Spinal cord (tissue), 9 donors: ENCODE measurements at regions not wholly inside any gene's neighbourhood (a gene's known extent, or its start where the extent isn't known, plus 50 kb on each side); places are given as distances from the start of the nearest gene placed in this dataset.
A peak's percentile ranks its signal among the peaks of the same experiment; 100 is the strongest.
"Not testable (repeated sequence)": the region's sequence is repeated elsewhere in the genome, so short reads cannot be mapped to it uniquely, and the experiment has no call there.

Experiments
- DNase-seq, 6 donors: peaks; one replicate each; pipeline versions ENCODE4 v3.0.0 to v3.0.0-alpha.2; 2013 to 2015; ENCODE audit warnings: low spot score in 6 of 6, low read depth in 4 of 6
- H3K27ac ChIP-seq: one replicate; pipeline ENCODE4 v1.5.1; 2013; ENCODE audit warnings: low read depth, low read length, control low read depth
- H3K27me3 ChIP-seq: one replicate; pipeline ENCODE4 v1.6.1; 2013; ENCODE audit warnings: low read length; ENCODE audit not compliant: control insufficient read depth, insufficient read depth
- H3K36me3 ChIP-seq: one replicate; pipeline ENCODE4 v1.6.1; 2013; ENCODE audit warnings: low read length; ENCODE audit not compliant: control insufficient read depth, insufficient read depth
- H3K4me1 ChIP-seq: one replicate; pipeline ENCODE4 v1.6.1; 2013; ENCODE audit warnings: low read length; ENCODE audit not compliant: control insufficient read depth, insufficient read depth
- H3K4me3 ChIP-seq: one replicate; pipeline ENCODE4 v1.5.1; 2013; ENCODE audit warnings: low read depth, low read length, control low read depth
- H3K9me3 ChIP-seq: one replicate; pipeline ENCODE4 v1.6.1; 2013; ENCODE audit warnings: low read length; ENCODE audit not compliant: control insufficient read depth, insufficient read depth
- WGBS: methylation state at CpG from one replicate; pipeline ENCODE4 v1.1.5; 2013; ENCODE audit warnings: missing lambda C conversion rate; ENCODE audit not compliant: insufficient coverage; 5-methylcytosine and 5-hydroxymethylcytosine counted together
- donor health status: healthy.

DNA sequence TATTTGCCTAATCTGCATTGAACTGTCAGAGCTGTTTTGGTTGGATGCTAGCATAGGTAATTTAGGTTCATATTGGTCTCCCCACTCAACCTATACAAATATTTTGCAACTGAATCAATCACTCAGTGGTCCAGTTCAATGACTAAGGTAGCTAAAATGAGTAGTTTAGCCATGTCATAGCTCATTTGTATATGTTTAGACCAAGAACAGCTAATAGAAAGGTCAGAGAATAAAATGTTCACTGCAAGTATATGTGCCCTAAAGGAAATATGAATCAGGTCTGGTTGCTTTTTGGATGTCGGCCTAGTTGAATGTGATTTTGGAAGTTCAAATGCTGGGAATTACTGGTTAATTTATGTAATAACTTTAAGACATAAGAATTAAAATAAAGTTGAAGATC is 883.9 kb downstream of the LRFN5 start:
- Histone ChIP-seq H3K27ac (no peak overlapping the region), H3K4me1 (no peaks in the 10 kb centered on the region), H3K36me3 (no peaks in the 10 kb centered on the region), H3K27me3 (no peaks in the 10 kb centered on the region), H3K4me3 (no peak overlapping the region), H3K9me3 (no peaks in the 10 kb centered on the region)
- DNase-seq: no peak
- whole genome bisulfite sequencing: no CpG with 5 or more reads among the region's 1 CpG

DNA sequence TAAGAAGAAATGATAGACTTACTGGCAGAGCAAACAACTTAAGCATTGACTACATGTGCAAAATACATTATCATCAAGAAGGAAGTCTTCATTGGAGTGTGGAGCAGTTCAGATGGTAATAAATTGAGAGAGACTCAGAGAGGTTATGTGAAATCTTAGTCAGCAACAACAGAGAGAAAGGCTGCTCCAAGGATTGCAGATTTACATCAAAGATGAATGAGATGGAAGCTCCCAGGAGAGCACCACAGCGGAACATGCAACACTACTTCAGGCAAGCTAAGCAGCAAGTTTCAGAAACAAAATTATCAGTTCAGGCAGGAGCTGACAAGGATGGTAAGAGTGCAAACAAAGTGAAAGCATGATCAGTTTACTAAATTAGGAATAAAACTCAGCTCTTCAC is 882.3 kb downstream of the LRFN5 start:
- no peaks in the 10 kb centered on the region for H3K36me3 ChIP-seq
- H3K27me3 ChIP-seq: no peaks in the 10 kb centered on the region
- H3K27ac ChIP-seq: no peak overlapping the region
- peak in 1 of 6 donors; percentile 12 for DNase-seq
- no peak overlapping the region for H3K4me3 ChIP-seq
- no peaks in the 10 kb centered on the region for H3K4me1 ChIP-seq
- WGBS: 75% methylated on average over 1 of the region's 1 CpG
- no peaks in the 10 kb centered on the region for H3K9me3 ChIP-seq

- H3K4me1 ChIP-seq, DNase-seq, H3K9me3 ChIP-seq, H3K27ac ChIP-seq, H3K27me3 ChIP-seq, H3K4me3 ChIP-seq, H3K36me3 ChIP-seq: not testable (repeated sequence)
- 98% methylated on average over 34 of the region's 41 CpGs for WGBS
These were observed 875.8 kb downstream of the LRFN5 start for GRCh38 chr14:42482345-42482971.

DNA sequence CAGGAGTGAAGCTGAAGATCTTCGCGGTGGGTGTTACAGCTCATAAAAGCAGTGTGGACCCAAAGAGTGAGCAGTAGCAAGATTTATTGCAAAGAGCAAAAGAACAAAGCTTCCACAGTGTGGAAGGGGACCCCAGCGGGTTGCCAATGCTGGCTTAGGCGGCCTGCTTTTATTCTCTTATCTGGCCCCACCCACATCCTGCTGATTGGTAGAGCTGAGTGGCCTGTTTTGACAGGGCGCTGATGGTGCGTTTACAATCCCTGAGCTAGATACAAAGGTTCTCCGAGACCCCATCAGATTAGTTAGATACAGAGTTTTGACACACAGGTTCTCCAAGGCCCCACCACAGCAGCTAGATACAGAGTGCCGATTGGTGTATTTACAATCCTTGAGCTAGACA is 875.0 kb downstream of the LRFN5 start:
- WGBS: 93% methylated on average over 6 of the region's 8 CpGs
- H3K9me3 ChIP-seq, H3K27me3 ChIP-seq, H3K4me1 ChIP-seq, H3K36me3 ChIP-seq, DNase-seq, H3K27ac ChIP-seq, H3K4me3 ChIP-seq: not testable (repeated sequence)

GRCh38 chr14:42480255-42480654 is 873.6 kb downstream of the LRFN5 start:
- H3K4me1 ChIP-seq: no peaks in the 10 kb centered on the region
- H3K9me3 ChIP-seq: no peaks in the 10 kb centered on the region
- H3K27ac ChIP-seq: no peak overlapping the region
- H3K36me3 ChIP-seq: no peaks in the 10 kb centered on the region
- peak in 2 of 6 donors; percentile 1 to 20 for DNase-seq
- 60% methylated on average over 1 of the region's 1 CpG for WGBS
- H3K27me3 ChIP-seq: no peaks in the 10 kb centered on the region
- no peak overlapping the region for H3K4me3 ChIP-seq

DNA sequence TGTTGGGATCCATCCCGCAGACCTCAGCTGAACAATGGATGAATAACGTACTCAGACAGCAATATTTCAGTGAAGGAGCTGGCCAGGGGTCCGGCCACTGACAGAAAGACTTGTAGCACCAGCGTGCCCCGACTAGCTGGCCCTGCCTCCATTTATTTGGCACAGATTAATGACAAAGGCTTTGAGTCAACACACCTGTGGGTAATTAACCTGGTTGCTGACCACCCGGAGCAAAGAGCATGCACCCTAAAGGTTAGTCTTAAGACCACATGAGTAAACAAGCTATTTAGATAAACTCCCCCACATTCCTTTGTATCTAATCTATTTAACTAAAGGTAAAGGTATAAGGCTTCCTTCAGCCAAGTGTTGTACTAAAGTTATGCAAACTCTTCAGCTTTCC is 868.6 kb downstream of the LRFN5 start:
- 34% methylated on average over 6 of the region's 6 CpGs for WGBS
- no peak for DNase-seq
- no peaks in the 10 kb centered on the region for H3K36me3 ChIP-seq
- H3K9me3 ChIP-seq: no peaks in the 10 kb centered on the region
- H3K4me1 ChIP-seq: no peaks in the 10 kb centered on the region
- no peak overlapping the region for H3K27ac ChIP-seq
- H3K27me3 ChIP-seq: no peaks in the 10 kb centered on the region
- no peak overlapping the region for H3K4me3 ChIP-seq

DNA sequence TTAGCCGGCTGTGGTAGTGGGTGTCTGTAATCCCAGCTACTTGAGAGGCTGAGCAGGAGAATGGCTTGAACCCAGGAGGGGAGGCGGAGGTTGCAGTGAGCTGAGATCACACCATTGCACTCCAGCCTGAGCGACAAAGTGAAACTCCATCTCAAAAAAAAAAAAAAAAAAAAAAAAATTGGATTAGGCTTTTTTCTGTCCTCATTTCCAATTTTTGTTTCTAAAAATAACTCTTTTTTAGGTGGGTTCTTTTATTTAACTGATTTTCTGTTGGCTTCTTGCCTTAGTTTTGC is 863.7 kb downstream of the LRFN5 start:
- Histone ChIP-seq H3K9me3 (no peaks in the 10 kb centered on the region), H3K4me3 (no peak overlapping the region), H3K27ac (no peak overlapping the region), H3K36me3 (no peaks in the 10 kb centered on the region), H3K27me3 (no peaks in the 10 kb centered on the region), H3K4me1 (no peaks in the 10 kb centered on the region)
- DNase-seq: peak in 1 of 6 donors; percentile 10
- no CpG with 5 or more reads among the region's 3 CpGs for WGBS

GRCh38 chr14:42469637-42470426 is 863.2 kb downstream of the LRFN5 start:
- 93% methylated on average over 3 of the region's 6 CpGs for WGBS
- H3K36me3 ChIP-seq: no peaks in the 10 kb centered on the region
- H3K27me3 ChIP-seq: no peaks in the 10 kb centered on the region
- no peaks in the 10 kb centered on the region for H3K4me1 ChIP-seq
- no peak overlapping the region for H3K27ac ChIP-seq
- no peak for DNase-seq
- no peak overlapping the region for H3K4me3 ChIP-seq
- no peaks in the 10 kb centered on the region for H3K9me3 ChIP-seq

- no peaks in the 10 kb centered on the region for H3K36me3 ChIP-seq
- H3K4me1 ChIP-seq: no peaks in the 10 kb centered on the region
- WGBS: no CpG with 5 or more reads among the region's 1 CpG
- H3K27ac ChIP-seq: no peak overlapping the region
- DNase-seq: no peak
- no peaks in the 10 kb centered on the region for H3K9me3 ChIP-seq
- H3K4me3 ChIP-seq: no peak overlapping the region
- H3K27me3 ChIP-seq: no peaks in the 10 kb centered on the region
These were observed 854.0 kb downstream of the LRFN5 start for GRCh38 chr14:42460673-42461072.

- no peaks in the 10 kb centered on the region for H3K9me3 ChIP-seq
- H3K36me3 ChIP-seq: no peaks in the 10 kb centered on the region
- WGBS: 100% methylated on average over 1 of the region's 3 CpGs
- H3K27ac ChIP-seq: no peak overlapping the region
- no peak overlapping the region for H3K4me3 ChIP-seq
- no peaks in the 10 kb centered on the region for H3K27me3 ChIP-seq
- DNase-seq: no peak
- no peaks in the 10 kb centered on the region for H3K4me1 ChIP-seq
These were observed 852.6 kb downstream of the LRFN5 start for GRCh38 chr14:42459171-42459685.
